Endodermal cell (in vitro differentiated cells): ENCODE measurements at regions not wholly inside any gene's neighbourhood (a gene's known extent, or its start where the extent isn't known, plus 50 kb on each side); places are given as distances from the start of the nearest gene placed in this dataset.

Experiments used
- DNase-seq: peaks from one replicate; pipeline ENCODE4 v3.0.0-alpha.2; 2017
- H3K27ac ChIP-seq: 2 replicates; pipeline ENCODE4 v1.5.1; 2013; ENCODE audit warnings: mild to moderate bottlenecking, low read depth, low read length, moderate library complexity
- H3K27me3 ChIP-seq: 2 replicates; pipeline ENCODE4 v1.6.1; 2013; ENCODE audit warnings: mild to moderate bottlenecking, low read length, moderate library complexity; ENCODE audit not compliant: insufficient read depth, control insufficient read depth, poor library complexity, severe bottlenecking
- H3K36me3 ChIP-seq: 2 replicates; pipeline ENCODE4 v1.7.0; 2013; ENCODE audit warnings: mild to moderate bottlenecking, low read length, moderate library complexity; ENCODE audit not compliant: control insufficient read depth, insufficient read depth
- H3K4me1 ChIP-seq: one replicate; pipeline ENCODE4 v1.7.0; 2013; ENCODE audit warnings: low read length; ENCODE audit not compliant: control insufficient read depth, insufficient read depth
- H3K4me3 ChIP-seq: 2 replicates; pipeline ENCODE4 v1.5.1; 2013; ENCODE audit warnings: mild to moderate bottlenecking, low read length, moderate library complexity
- H3K9ac ChIP-seq: 2 replicates; pipeline ENCODE4 v1.6.1; 2013; ENCODE audit warnings: mild to moderate bottlenecking, low read length, moderate library complexity; ENCODE audit not compliant: poor library complexity, severe bottlenecking; ENCODE audit errors: extremely low read depth
- H3K9me3 ChIP-seq: 2 replicates; pipeline ENCODE4 v1.6.1; 2013; ENCODE audit warnings: mild to moderate bottlenecking, low read length, moderate library complexity; ENCODE audit not compliant: control insufficient read depth
- H3K27ac Mint-ChIP-seq: 2 replicates; pipeline ENCODE4 v1.8.0; 2020; ENCODE audit warnings: mixed read lengths
- H3K27me3 Mint-ChIP-seq: 2 replicates; pipeline ENCODE4 v1.8.0; 2021; ENCODE audit warnings: mild to moderate bottlenecking, mixed read lengths; ENCODE audit not compliant: insufficient read depth
- H3K36me3 Mint-ChIP-seq: 2 replicates; pipeline ENCODE4 v1.8.0; 2020; ENCODE audit warnings: low read depth, mixed read lengths
- H3K4me1 Mint-ChIP-seq: 2 replicates; pipeline ENCODE4 v1.8.0; 2020; ENCODE audit warnings: mixed read lengths
- H3K4me3 Mint-ChIP-seq: 2 replicates; pipeline ENCODE4 v1.8.0; 2020; ENCODE audit warnings: mild to moderate bottlenecking, moderate library complexity, mixed read lengths
- H3K9me3 Mint-ChIP-seq: 2 replicates; pipeline ENCODE4 v1.8.0; 2020; ENCODE audit warnings: mild to moderate bottlenecking, mixed read lengths
- CTCF ChIP-seq: fragments of 200-600 bp; sonication (generic); conservative IDR thresholded peaks from 2 replicates; pipeline ENCODE4 v1.5.0; 2021; ENCODE audit warnings: antibody characterized with exemption, mild to moderate bottlenecking
- WGBS, 2 experiments: methylation state at CpG; one replicate each; pipeline versions ENCODE4 v1.1.5 to v1.1.7; 2013; ENCODE audit warnings: missing lambda C conversion rate in 2 of 2, mixed read lengths in 1 of 2; ENCODE audit not compliant: insufficient coverage in 1 of 2, insufficient read length in 1 of 2; 5-methylcytosine and 5-hydroxymethylcytosine counted together

- Histone ChIP-seq H3K27ac (no peak overlapping the region), H3K27me3 (no peaks in the 10 kb centered on the region), H3K4me1 (peaks cover 27% of the 10 kb centered on the region), H3K36me3 (no peaks in the 10 kb centered on the region), H3K9me3 (no peaks in the 10 kb centered on the region), H3K4me3 (no peak overlapping the region), H3K9ac (no peak overlapping the region)
- no peak for TF ChIP-seq CTCF
- H3K4me3 Mint-ChIP-seq = no peak overlapping the region
- no peaks in the 10 kb centered on the region for H3K9me3 Mint-ChIP-seq
- H3K27me3 Mint-ChIP-seq = no peaks in the 10 kb centered on the region
- DNase-seq = no peak
- WGBS, 2 experiments = 93% methylated on average over 9 to 17 of the region's 17 CpGs
- H3K36me3 Mint-ChIP-seq = no peaks in the 10 kb centered on the region
- H3K4me1 Mint-ChIP-seq = peaks cover 42% of the 10 kb centered on the region
- no peak overlapping the region for H3K27ac Mint-ChIP-seq
These were observed 1321.0 kb downstream of the BRD1 start for GRCh38 chr22:48506506-48507145.

- no peak for TF ChIP-seq CTCF
- no peak for DNase-seq
- WGBS, 2 experiments = 95 to 97% methylated on average over 6 to 8 of the region's 8 CpGs
- H3K27me3 Mint-ChIP-seq = no peaks in the 10 kb centered on the region
- no peaks in the 10 kb centered on the region for H3K36me3 Mint-ChIP-seq
- Histone ChIP-seq H3K4me3 (no peak overlapping the region), H3K27ac (no peak overlapping the region), H3K27me3 (no peaks in the 10 kb centered on the region), H3K9ac (no peak overlapping the region), H3K4me1 (peaks cover 35% of the 10 kb centered on the region), H3K36me3 (no peaks in the 10 kb centered on the region), H3K9me3 (no peaks in the 10 kb centered on the region)
- H3K4me1 Mint-ChIP-seq = peaks cover 45% of the 10 kb centered on the region
- no peak overlapping the region for H3K4me3 Mint-ChIP-seq
- H3K27ac Mint-ChIP-seq = no peak overlapping the region
- no peaks in the 10 kb centered on the region for H3K9me3 Mint-ChIP-seq
These were observed 1321.8 kb downstream of the BRD1 start for GRCh38 chr22:48505891-48506290.

- H3K9me3 Mint-ChIP-seq = no peaks in the 10 kb centered on the region
- H3K36me3 ChIP-seq = no peaks in the 10 kb centered on the region
- no peak for DNase-seq
- no peak overlapping the region for H3K9ac ChIP-seq
- TF ChIP-seq CTCF = no peak
- WGBS, 2 experiments = 80 to 86% methylated on average over 5 to 7 of the region's 7 CpGs
- H3K4me3 Mint-ChIP-seq = no peak overlapping the region
- H3K9me3 ChIP-seq = no peaks in the 10 kb centered on the region
- H3K4me1 ChIP-seq = peaks cover 44% of the 10 kb centered on the region
- no peaks in the 10 kb centered on the region for H3K27me3 Mint-ChIP-seq
- no peak overlapping the region for H3K4me3 ChIP-seq
- H3K27ac Mint-ChIP-seq = peak overlapping the region; percentile 71
- peaks cover 50% of the 10 kb centered on the region for H3K4me1 Mint-ChIP-seq
- no peaks in the 10 kb centered on the region for H3K36me3 Mint-ChIP-seq
- H3K27me3 ChIP-seq = no peaks in the 10 kb centered on the region
- H3K27ac ChIP-seq = no peak overlapping the region
These were observed 1323.0 kb downstream of the BRD1 start for GRCh38 chr22:48504519-48505140.
